Fibroblast of skin of abdomen (primary cell): ENCODE measurements at regions not wholly inside any gene's neighbourhood (a gene's known extent, or its start where the extent isn't known, plus 50 kb on each side); places are given as distances from the start of the nearest gene placed in this dataset.

Source experiments
- DNase-seq: peaks from one replicate; pipeline ENCODE4 v3.0.0-alpha.2; 2013

DNA sequence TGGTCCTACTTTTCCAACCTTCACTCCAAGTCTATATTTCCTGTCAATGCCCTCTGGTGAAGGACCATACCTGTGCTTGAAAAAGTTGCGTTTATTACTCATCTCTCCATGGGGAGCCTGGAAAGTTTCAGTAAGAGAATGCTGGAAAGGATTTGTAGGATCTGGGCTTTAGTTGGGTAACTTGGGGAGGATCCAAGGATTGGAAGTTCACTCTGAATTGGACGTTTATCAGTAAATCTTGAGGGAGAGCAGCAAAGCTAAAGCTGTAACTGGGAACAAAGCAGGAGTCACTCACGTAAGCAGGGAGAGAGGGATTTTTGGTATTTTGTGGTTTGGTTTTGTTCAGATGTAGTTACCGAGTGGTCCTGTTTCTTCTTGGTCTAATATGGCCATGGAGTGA, 51.4 kb upstream of the NPVF start:
- no peak for DNase-seq

DNA sequence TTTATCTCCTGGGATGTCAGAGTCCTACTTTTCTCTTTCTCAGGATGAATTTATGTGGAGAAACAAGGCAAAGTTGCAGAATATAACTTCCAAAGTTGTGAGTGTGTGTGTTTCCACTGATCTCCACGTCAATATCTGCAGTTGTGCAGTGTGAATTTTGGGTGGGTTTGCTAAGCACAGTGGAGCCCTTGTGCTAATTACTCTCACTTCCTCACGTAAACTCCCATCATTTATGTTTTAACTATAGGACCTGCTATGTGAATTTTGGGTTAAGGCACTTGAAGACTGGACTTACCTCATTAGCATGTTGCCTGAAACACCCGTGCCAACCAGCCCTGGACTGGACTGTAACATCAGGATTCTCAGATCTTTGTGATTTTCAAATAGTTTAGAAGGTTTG, 51.9 kb upstream of the NPVF start:
- no peak for DNase-seq

DNA sequence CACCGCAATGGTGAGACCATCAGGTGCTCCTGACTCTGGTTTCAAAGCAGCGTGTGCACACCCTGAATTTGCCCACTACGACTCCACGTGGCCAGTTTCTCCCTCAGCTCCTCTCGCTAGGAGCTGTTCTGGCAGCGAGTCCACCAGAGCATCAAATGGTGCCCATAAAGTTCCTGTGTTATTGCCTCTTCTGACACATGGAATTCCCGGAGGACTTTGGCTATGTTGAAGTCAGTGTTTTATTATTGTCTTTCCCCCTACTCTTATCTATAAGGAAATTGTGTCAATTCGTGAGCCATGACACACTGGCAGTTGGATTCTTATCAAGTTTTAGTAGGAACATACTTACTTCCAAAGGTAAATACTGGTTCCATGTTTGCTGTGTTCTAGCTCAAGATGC, 53.9 kb upstream of the NPVF start:
- no peak for DNase-seq

DNA sequence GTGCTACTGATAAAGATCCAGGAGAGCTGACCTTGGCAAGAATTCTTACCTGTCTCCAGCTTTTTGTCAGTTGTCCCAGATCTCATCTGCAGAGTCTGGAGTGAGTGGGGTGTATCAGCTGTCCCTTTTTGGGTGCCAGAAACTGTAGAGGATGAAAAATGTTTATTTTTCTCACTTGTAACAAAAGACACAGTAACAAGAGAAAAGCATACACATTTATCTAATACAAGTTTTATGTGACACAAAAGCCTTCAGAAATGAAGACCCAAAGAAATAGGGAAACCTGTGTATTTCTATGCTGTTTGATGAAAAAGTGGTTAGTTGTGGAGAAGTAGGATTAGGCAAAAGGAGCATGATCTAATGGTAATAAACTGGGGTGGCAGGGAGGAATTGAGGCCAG, 58.5 kb upstream of the NPVF start:
- DNase-seq, result no peak

DNA sequence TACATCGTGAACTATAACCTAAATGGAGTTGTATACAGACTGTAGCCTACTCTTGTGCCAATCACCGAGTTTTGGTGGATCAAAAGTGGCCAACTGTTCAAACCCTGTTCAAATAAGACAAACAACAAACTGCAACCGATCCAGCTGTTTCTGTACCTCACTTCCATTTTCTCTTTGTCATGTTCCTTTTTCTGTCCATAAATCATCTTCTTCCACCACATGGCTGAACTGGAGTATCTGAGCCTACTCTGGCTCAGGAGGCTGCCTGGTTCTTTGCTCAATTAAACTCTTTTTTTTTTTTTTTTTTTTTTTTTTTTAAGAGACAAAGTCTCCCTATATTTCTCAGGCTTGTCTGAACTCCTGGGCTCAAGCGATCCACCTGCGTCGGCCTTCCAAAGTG, 59.0 kb upstream of the NPVF start:
- DNase-seq, result no peak

DNA sequence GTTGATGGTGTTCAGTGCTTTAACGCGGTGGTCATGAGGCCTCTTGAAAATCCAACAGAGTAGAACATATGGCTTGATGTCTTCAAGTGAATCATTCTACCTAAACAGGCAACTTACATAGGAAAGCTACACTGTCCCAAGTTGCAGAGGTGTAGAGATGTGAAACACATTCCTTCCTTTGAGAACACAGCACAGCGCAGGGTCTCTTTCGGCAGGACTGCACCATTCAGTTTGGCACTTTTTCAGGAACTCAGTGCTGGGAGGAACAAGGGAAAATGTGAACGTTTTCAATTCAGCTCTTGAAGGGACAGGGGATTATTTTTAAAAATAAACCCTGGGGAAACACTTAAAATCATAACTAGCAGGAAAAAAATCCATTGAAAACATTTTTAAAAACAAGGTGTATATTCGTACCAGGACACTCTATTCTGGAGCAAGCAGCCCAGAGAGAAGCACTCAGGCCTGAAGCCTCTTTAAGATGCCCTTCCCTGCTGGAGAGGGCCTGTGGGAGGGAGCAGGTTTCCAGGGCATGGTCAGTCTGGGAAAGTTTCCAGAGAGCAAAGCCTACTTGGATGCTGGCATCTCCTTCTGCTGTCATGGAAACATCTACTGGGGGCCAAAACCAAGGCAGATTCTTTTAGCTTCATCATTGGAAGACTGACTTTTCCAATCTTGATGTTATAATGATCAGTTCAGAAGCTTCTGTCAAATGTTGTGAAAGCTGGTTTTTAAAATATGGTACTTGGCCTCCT, 60.4 kb upstream of the NPVF start:
- no peak for DNase-seq

DNA sequence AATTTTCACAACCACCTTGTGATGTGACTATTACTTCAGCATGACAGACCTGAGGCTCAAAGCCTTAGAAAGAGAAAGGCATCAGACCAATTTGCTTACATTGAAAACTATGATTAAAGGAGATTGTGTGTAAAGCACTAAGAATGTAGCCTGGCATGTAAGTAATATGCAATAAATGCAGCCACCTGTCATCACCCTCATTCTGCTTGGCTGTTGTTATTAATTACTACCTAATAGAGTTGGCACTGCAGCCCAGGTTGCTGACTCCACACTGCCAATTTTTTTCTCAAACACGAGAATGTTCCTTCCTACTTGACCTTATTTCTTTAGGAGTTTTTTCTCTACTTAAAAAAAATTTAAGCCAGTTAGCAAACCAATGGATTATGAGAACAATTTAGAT, 61.2 kb upstream of the NPVF start:
- peak; percentile 61 for DNase-seq

DNA sequence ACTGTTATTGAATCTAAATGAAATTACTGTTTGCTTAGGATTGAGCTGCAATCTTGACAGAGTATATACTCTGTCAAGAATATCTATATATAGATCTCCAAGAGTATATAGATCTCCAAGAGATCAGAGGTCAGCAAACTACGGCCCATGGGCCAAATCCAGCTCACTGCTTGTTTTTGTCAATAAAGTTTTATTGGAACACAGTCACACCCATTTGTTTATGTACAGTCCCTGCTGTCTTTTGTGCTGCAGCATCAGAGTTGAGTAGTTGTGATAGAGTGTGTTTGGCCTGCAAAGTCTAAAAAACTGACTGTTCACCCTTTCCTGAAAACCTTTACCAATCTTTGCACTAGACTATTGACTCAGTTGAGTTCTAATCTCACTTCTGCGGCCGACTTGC, 66.3 kb upstream of the NPVF start:
- DNase-seq, result no peak

DNA sequence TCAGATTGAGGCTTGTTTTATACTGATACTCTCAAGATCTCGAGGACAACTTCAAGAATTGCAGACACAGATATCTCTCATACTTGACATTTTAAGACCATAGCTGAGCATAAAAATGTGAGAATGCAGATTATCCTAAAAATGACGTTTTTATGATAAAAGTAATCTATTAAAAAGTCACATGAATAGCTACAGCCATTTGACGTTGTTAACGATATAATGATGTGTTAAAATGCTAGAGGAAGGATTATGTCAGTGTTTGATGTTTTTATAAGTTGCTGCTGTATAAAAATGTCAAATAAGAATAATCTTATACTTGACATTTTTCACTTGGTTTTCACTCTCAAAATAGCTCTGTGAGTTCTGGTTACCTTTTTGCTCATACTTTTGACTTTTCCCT, 67.1 kb upstream of the NPVF start:
- no peak for DNase-seq

DNA sequence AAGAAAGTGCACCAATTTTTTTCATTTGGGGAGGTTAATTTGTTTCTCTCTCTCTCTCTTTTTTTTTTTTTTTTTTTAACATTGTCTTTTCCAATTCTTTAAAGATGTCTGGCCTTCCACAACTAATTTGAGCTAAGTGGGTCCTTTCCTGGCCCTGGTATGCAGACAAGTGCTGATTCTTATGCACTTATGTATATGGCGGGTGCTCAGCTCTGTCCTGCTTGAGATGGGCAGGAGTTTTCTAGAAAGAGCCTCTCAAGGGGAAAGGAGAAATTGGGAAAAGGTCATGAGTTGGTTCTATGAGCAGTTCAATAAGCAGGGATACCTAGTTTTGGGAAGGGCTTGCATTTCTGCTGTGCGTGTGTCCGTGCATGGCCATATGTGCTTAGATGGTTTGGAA, 67.8 kb upstream of the NPVF start:
- DNase-seq, result no peak

DNA sequence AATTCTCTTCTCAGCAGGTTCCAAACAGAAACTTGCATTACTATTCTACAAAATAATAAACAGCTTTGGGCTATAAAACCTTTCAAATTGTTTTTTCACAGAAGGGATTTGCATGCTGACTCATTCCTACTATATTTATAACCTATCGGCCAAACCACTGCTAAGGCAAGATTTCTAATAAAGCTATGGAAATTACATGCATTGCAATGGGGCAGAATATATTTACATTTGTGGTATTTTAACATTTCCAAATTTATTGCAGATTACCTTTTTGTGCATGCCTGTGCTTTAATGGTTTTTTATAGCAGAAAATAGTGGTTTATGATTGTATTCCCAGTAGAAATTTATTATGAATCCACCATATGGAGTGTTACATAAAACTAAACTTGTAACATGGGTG, 69.0 kb upstream of the NPVF start:
- DNase-seq, result peak; percentile 59

DNA sequence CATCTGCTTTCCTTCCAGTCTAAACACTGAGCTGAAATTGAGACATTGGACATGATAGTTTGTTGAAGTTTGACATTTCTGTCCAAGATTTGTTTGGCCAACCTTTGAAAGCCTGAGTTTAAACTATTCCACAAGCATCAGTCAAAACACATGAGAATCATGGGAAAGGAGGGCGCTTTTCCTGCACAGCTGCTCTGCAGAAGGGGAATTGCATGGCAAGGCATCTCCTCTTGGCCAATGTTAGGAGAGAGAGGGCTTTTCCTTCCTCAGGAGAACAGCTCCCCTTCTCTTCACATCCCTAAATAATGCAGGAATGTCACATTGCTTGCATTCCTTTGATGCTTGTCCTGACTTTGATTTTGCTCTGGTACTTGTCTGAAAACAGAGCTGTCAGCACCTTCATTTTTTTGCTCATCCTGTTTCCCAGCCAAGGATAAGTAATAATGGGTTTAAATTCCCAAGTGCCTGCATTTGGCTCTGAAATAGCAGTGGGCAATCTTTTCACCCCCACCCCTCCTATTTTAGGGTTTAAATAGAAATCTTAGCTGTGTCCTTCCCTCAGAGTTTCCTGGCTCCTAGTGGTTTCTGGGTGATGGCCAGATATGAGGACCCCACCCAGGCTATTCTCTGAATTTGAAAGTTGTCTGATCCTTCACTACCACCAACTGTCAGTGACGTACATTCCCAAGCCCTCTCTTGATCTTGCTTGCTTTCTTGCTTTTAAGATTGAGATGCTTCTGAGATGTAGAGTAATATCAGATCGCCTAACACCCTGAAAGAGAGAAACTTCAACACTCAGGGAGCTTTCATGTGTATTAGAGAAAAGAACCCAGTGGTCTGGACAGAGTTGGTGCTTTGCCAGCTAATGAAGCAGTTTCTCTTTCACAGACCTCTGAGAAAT, 75.2 kb upstream of the NPVF start:
- DNase-seq, result peak; percentile 95

DNA sequence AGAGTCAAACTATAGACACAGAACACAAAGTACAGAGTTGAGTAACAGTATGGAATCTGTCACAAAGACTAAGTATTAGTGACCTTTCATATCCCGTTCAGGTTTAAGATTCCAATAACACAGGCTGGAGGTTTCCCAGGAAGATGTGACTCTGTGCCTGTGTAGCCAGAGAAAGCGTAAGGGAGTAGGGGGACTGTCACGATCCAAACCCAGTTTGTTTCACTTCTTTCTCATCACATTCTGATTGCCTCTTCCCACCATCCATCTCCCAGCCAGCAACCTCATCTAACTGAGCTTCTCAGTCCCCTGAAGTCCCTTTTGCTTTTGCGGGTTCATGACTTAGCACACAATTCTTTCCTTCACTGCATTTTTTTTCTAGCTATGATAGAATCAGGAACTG, 76.4 kb upstream of the NPVF start:
- DNase-seq, result no peak

DNA sequence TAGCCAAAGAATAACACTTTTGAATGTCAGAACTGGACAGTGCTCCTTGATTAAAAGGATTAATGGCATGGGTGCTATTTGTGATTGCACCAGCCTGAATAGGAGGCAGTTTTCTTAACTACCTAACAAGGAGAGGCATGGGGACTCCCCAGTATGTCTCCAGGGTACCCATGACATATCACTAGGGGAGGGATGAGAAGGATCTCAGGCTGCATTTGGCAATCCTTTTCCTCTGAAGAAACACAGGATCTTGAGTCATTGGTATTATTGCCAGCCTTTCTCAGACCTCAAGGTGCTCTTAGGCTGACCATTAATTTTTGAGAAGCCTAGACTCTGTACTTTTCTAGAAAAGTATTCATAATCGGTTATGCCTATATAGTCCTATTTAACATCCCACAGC, 77.5 kb upstream of the NPVF start:
- no peak for DNase-seq

DNA sequence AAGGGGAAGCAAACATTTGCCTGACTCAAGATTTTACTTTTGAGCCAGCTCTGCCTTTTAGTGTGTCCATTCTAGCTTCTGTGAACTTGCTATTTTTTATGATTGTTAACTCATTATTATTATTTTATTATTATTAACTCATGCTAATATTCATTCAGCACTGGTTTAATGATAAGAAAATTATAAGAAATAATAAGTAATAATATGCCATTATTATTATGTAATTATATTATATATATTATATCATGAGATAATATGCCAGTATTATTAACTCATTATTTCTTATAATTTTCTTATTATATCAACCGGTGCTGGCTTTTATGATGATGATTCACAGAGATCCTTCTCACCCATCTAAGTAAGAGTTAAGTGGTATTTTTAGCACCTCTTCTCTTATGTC, 79.3 kb upstream of the NPVF start:
- DNase-seq, result no peak

DNA sequence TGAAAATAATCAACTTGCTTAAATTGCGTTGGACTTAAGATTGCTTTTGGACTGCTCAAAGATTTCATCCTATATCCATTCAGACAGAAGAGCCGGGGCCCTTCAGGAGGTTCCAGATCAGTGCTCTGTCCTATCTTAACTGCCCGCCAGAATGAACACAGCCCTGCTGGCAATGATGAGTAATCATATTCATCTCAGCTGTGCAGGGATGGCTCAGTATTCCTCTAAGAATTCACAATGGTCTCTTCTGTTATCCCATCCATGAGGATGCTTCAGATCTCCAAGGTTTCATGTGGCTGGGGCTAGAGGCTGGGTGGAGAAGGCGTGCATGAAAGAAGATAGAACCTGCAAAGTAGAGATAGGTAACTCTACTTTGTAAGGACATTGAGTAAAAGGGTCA, 80.0 kb upstream of the NPVF start:
- no peak for DNase-seq

DNA sequence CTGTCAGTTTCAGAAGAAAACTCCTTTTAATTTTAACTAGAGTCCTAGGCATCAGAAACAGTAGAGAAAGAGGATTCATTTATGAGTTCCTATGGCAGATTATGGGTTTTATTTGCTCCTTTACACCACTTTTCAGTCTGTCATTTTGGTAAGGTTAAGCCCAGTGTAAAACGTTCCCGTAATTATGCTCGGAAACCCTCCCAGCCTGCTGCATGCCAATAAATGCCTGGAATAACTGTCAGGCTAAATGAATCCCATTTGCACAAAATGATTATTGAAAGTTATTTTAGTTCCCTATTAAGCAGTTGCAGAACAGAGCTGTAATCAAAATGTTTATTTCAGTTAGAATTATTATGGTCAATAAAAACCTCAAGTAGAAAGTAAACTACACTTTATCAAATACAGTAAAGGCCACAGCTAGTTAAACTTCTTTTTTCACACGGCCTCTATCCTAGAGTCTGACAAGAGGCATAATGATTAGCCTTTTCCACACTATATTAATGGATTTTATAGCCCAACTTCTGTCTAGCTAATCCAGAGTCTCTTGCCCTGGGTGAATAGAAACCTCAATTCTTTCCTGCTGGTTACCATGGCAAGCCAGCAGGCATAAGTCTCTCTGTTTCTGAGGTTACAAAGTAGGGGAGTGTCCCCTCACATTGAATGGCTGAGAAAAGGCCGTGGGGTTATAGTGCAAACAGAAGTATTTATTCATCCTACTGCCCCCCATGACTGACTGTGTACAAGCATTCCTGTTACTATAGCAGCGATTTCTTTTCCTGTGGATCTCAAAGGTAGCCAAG, 80.8 kb upstream of the NPVF start:
- no peak for DNase-seq

DNA sequence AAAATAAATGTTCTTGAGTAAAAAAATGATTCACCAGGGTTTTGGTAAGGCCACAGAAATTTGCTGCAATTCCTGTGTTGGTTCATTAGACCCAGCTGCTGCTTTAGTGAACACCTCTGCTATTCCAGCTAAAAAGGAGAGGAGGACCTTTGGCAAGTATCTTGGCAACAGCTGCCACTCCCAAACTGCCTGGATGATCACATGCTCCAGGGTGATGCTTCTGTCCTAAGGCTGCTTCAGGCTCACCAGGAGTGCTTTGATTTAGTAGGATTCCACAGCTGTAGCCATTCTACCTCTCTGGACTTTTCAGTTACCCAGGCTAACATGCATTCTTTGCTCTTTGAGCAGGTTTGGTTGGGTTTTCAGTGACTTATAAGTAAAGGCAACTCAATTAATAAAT, 82.6 kb upstream of the NPVF start:
- DNase-seq, result no peak

DNA sequence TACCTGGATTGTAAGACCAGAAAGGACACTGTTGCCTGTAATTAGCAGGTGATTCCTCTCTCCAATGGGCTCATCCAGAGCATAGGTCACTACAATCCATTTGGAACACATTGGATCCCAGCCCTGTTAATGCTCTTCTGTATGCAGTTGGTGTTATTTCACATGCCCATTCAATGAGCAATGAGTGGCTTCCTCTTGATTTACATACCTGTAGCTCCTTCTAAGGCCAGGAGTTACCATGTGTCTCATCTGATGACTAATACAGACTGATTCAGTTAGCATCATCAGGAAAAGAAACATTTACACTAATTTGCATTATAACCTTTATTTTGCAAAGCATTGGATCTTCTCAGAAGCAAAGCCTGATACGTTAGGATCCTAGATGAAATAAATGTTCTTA, 83.1 kb upstream of the NPVF start:
- peak; percentile 23 for DNase-seq

DNA sequence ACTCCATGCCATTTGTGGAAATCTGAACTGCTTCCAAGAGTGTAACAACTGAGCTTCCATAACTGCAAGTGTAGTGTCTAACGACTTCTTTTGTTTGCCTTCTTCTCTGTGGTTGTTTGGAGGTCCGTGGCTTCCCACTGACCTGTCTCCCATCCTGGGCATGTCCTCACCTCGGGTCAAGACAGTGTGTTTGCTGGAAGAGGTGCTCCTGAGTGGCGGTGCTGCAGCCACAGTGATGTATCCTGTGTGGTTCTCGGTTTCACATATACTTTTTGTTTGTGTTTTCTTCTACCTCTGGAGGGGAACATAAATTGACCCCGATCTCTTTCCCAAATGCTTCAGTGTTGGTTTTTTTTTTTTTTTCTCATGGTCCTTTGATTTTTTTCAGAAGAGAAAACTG, 84.7 kb upstream of the NPVF start:
- no peak for DNase-seq

DNA sequence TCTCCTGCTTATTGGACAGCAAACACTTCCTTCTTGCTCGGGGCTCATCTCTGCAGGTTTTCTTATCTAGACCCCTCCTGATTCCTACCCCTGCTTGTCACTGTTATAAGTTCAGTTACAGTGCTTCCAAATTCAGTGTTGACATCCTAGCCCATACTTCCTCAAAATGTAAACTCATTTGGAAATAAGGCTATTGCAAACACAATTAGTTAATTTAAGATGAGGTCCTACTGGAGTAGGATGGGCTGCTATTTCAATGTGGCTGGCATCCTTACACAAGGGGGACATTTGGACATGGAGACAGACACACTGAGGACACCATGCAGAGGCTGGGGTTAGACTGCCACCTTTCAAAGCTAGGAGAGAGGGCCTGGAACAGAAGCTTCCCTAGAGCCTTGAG, 85.2 kb upstream of the NPVF start:
- DNase-seq, result no peak

DNA sequence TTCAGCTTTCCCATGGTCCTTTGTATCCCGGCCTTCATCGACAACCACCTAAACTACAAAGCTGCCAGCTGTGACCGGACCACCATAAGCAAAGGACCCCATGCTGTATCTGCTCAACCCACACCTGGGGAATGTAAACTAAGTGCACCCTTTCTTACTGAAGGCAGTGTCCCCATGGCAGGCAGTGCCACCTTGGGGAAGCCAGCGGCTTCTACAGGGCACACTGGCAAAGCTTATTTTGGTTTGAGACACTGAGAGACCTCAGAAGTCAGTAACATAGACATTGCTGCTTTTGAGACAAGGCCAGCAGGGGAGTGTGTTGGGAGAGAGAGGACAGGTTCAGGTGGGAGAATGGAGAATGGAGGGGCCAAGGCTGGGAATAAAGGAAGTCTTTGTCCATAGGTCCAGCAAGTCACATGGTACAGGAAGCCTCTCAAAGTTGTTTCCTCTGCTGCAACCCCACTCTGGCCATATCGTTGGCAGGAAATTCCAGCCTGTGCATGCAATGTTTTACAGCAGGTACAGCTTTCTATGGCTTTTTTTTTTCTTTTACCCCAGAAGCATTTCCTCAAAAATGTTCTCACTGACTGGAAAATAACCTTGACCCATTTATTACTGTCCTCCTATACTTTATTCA, 85.9 kb upstream of the NPVF start:
- no peak for DNase-seq

DNA sequence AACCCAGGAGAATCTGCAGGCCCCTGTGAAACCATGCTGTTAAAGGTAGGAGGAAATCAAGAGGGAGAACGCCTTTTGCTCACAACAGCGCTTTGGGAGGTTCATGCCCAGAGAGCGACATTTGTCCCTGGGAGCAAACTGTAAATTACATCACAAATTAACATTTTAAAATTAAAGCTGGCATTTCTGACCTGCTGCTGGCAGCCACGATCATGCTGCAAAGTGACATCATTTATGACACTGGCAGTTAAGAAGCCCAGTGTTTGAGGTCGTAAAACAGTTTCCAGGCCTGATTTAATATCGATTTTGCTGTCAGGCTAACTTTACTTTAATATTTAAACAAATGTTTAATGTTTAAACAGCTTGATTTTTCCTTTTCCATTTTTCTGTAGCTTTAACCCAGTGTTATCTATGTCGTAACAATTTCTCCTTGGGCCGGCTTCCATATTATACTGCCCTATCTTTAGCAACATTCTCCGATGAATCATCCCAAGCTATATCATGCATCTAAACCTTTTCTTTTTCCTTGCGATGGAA, 86.5 kb upstream of the NPVF start:
- peak; percentile 27 for DNase-seq
